ENCODE measurements at regions not wholly inside any gene's neighbourhood (a gene's known extent, or its start where the extent isn't known, plus 50 kb on each side); places are given as distances from the start of the nearest gene placed in this dataset.

DNA sequence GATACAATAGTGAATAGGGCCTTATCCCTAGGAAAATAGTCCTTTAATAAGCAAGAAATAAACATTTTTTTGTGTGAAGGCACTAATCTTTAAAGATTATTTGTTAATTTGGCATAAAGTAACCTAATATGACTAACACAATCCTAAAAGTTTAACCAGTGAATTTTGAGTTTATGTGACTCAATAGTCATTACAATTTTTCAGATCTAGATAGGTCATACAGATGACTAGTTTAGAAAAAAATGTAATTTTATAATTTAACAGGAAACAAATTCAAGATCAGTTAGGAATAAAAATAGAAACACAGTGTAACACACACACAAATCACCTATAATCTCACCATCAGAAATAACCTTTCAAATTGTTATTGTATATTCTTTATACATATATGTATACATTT, 620.7 kb upstream of the ALCAM start:
- in situ Hi-C loops (cut with MboI; ENCODE audit: low sequenced_read_pairs): no loop called here

GRCh38 chr3:104750581-104750980, 616.1 kb upstream of the ALCAM start:
- in situ Hi-C loops (cut with MboI; ENCODE audit: low sequenced_read_pairs): no loop called here

GRCh38 chr3:104755791-104756190, 610.9 kb upstream of the ALCAM start:
- in situ Hi-C loops (cut with MboI; ENCODE audit: low sequenced_read_pairs): no loop called here

DNA sequence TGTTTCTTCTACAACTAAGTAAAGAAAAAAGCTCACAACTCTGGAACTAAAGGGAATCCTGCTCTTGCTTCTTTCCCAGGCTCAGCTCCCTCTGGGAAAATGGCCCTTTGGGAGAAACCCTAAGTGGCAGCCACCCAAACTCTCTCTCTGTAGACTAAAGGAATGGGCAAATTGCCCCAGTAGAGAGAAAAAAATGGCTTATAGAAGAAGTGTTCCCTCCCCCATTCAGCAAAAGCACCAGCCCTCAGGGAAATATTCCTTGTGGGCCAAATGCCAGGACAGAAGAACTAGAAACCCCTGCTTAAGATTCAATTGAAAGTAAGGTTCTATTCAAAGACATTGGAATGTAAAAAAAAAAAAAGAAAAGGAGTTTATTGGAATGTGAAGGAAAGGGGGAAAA, 603.7 kb upstream of the ALCAM start:
- in situ Hi-C loops (cut with MboI; ENCODE audit: low sequenced_read_pairs): no loop called here

- in situ Hi-C loops (cut with MboI; ENCODE audit: low sequenced_read_pairs): no loop called here
Observed at GRCh38 chr3:104764496-104764895, 602.2 kb upstream of the ALCAM start.

GRCh38 chr3:104768886-104769285, 597.8 kb upstream of the ALCAM start:
- in situ Hi-C loops (cut with MboI; ENCODE audit: low sequenced_read_pairs): no loop called here

DNA sequence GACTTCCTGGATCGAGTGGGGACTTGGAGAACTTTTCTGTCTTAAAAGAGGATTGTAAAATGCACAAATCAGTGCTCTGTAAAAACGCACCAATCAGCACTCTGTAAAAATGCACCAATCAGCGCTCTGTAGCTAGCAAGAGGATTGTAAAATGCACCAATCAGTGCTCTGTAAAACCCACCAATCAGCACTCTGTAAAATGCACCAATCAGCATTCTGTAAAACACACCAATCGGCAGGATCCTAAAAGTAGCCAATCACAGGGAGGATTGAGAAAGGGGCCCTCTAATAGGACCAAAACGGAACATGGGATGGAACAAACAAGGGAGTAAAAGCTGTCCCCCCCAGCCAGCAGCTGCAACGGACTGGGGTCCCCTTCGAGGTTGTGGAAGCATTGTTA, 587.4 kb upstream of the ALCAM start:
- in situ Hi-C loops (cut with MboI; ENCODE audit: low sequenced_read_pairs): no loop called here

DNA sequence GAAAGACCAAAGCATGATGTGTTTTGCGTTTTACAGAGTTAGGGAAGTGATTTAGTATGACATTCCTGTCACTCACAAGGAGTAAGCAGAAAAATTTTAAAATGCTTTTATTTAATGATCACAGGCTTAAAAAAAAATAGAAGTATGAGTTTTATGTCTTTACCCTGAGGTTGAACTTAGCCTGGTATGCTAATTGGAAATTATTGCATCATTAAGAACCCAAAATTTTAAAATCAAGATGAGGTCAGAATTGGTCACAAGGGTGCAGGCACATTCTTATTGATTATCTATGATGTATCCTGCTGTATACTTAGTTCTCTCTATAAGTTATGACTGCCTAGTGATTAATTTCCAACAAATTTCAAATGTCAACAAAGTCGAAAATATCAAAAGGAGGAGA, 585.6 kb upstream of the ALCAM start:
- in situ Hi-C loops (cut with MboI; ENCODE audit: low sequenced_read_pairs): no loop called here

DNA sequence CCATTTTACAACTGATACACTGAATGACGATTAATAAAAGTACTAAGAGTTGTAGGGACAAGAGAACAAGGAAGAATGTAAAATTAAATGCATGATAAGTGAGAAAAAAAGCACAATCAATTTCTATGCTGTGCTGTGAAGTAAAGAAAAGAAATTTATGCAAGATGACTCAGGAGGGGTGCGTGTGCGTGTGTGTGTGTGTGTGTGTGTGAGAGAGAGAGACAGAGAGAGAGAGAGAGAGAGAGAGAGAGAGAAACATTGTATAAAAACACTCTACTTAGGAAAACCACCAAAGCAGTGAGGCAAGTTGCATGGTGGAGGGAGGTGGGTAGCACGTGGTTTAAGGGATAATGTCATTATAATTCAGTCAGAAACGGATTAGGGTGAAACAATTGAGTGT, 580.8 kb upstream of the ALCAM start:
- in situ Hi-C loops (cut with MboI; ENCODE audit: low sequenced_read_pairs): no loop called here

- in situ Hi-C loops (cut with MboI; ENCODE audit: low sequenced_read_pairs): no loop called here
Observed at GRCh38 chr3:104787306-104787705, 579.4 kb upstream of the ALCAM start.

- in situ Hi-C loops (cut with MboI; ENCODE audit: low sequenced_read_pairs): no loop called here
Observed at GRCh38 chr3:104788807-104789206, 577.9 kb upstream of the ALCAM start.

- in situ Hi-C loops (cut with MboI; ENCODE audit: low sequenced_read_pairs): no loop called here
Observed at GRCh38 chr3:104791331-104791730, 575.4 kb upstream of the ALCAM start.

DNA sequence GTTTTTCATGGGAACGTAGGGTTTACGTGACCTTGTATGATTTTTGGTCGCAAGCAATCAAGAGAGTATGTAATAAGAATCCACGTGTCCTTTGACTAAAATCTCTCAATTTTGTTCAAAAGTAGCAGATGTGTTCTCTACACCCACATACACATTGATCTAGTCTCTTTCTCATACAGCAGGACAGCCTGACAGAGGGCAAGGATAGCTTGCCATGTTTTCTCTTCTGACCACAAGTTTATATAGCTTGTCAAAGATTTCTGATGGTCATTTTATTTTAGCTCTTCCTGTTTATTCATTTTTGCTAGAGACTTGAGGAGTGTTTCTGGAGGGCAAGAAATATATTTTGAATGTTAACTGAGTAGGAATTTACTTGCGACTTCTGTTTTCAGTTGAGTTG, 570.2 kb upstream of the ALCAM start:
- in situ Hi-C loops (cut with MboI; ENCODE audit: low sequenced_read_pairs): no loop called here

DNA sequence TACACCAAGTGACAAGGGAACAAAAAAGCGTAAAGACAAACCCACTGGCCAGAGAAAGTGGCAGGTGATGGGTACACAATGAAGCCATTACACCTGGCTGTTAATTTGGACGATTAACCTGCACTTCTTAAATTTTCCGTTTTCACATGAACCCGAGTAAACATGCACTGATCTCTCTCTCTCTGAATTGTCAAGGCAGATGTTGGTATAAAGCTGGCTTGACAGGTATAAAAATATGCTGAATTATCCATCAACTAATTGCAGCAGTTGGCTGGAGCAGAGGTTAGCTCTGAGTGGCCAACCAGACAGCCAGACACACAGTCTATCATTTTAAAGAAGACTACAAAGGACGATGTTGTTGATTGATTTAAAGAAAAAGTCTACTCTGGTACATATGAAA, 561.7 kb upstream of the ALCAM start:
- in situ Hi-C loops (cut with MboI; ENCODE audit: low sequenced_read_pairs): no loop called here

- in situ Hi-C loops (cut with MboI; ENCODE audit: low sequenced_read_pairs): no loop called here
Observed at GRCh38 chr3:104805508-104805907, 561.2 kb upstream of the ALCAM start.

DNA sequence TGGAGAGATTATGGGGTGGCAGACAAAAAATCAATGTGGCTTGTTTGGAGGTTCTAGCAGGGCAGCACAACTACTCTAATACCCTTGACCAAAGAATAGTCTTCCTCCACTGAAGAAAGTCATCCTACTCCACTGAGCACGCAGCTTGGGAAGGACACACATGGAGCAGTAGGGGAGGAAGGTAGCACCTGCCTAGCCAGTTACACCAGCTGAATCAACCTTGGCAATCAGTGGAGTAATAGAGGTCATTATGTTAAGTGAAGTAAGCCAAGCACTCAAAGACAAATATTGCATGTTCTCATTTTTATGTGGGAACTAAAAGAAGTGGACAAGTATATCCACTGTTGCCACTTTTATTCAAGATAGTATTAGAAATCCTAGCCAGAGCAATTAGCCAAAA, 555.8 kb upstream of the ALCAM start:
- in situ Hi-C loops (cut with MboI; ENCODE audit: low sequenced_read_pairs): no loop called here

DNA sequence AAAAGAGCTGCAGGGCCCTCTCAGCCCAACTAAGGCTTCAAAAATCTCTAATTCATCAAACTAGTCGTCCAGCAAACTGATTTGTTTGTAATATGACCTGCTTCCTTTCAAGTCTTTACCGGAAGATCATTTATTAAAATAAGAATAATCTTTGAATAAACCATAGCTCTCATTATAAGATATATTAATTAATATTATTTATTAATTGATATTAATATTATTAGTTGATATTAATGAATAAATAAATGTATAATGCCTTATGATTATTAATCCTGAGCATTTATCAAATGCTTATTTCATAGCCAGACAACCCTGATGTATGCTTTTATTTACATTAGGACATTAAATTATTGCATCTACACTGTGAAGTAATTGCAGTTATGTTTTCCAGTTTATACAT, 550.7 kb upstream of the ALCAM start:
- in situ Hi-C loops (cut with MboI; ENCODE audit: low sequenced_read_pairs): no loop called here

DNA sequence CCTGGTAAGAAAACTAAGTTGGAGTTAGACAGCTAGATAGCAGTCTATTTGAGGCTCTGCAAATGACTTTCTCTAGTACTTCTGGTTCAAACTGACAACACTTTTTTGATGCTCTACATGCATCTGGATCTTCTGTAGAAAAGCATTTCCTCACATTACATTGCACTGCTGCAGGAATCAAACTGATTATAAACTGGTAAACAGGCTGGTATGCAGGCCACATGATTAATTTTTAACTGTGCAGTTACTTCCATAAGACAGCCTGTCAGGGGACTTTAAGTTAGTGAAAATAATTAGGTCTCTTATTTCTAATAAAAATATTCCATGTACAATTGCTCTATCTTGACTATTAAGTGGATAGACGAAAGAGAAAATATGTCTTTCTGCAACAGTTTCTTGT, 550.0 kb upstream of the ALCAM start:
- in situ Hi-C loops (cut with MboI; ENCODE audit: low sequenced_read_pairs): no loop called here

DNA sequence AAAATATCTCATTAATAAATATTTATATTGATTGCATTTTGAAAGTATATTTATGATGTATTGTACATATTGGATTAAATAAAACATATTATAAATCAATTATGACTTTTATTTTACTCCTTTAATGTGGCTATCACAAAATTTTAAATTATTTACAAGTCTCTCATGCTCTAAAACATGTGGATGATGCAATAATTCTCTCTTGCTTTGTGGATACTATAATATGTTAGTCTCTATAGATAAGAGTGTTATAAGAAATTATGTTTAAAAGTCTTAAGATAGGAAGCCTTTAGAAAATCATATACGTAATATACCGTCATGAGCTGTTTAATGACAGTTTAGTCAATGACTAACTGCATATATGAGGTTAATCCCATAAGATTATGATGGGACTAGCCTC, 547.4 kb upstream of the ALCAM start:
- in situ Hi-C loops (cut with MboI; ENCODE audit: low sequenced_read_pairs): no loop called here

- in situ Hi-C loops (cut with MboI; ENCODE audit: low sequenced_read_pairs): no loop called here
Observed at GRCh38 chr3:104820959-104821358, 545.8 kb upstream of the ALCAM start.

GRCh38 chr3:104825116-104825515, 541.6 kb upstream of the ALCAM start:
- in situ Hi-C loops (cut with MboI; ENCODE audit: low sequenced_read_pairs): no loop called here

DNA sequence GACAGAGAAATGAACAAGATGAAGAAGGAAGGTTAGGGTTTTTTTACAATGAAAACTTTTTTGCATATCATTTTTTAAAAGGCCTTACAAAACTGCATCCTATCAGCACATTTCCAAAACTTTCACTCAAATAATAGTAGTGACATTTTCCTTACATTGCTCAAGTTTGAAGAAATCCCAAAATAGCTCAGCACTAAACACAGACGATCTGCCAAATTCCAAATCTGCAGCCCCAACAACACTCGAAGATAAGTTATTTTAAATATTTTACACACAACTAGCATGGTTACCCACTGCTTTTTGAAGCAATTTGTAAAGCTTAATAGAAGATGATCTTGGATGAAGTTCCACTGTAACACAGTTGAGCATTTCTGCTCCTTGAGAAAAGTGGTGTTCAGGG, 535.6 kb upstream of the ALCAM start:
- in situ Hi-C loops (cut with MboI; ENCODE audit: low sequenced_read_pairs): no loop called here

DNA sequence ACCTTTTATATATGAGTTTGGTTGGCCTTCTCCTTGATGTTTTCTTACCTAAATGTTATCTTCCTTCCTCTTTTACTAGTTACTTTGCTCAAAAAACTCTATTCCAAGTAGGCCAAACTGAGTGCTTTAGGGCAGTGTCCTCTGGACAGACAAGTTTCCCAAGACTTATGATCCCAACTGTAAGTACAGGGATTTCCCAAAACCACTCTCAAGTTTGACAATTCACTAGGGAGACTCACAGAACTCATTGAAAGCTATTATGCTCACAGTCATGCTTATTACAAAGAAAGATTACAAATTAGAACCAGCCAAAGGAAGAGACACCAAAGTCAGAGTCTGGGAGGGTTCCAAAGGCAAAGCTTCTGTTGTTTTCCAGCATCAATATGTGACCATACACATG, 534.2 kb upstream of the ALCAM start:
- in situ Hi-C loops (cut with MboI; ENCODE audit: low sequenced_read_pairs): no loop called here

DNA sequence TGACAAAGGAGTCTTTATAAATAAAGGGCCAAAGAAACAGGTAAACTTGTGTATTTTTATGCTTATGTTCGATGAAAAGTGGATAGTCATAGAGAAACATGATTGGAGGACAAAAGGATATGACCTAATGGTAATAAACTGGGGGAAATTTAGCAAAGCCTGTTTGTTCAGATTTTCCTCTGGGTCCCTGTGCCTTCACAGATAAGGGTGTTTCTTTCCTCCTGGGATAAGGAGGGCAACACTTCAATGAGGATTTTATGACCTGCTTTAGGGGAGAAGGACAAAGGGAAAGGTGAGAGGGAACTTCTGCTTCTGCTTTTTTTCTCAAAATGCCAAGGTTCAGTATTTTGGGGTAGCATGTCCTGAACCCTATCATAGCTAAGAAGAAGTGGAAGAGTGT, 531.3 kb upstream of the ALCAM start:
- in situ Hi-C loops (cut with MboI; ENCODE audit: low sequenced_read_pairs): no loop called here
